GM12878 (cell line): ENCODE measurements at regions not wholly inside any gene's neighbourhood (a gene's known extent, or its start where the extent isn't known, plus 50 kb on each side); places are given as distances from the start of the nearest gene placed in this dataset.

Source experiments
- ATAC-seq: fragments of 200-7000 bp; cut with Tn5 transposase; 3 replicates; pipeline ENCODE4 v1.9.1; 2020; ENCODE audit warnings: mild to moderate bottlenecking, moderate library complexity
- BruUV-seq: library from RNA; stranded (reverse); fragments of 400-500 nt; replicated peaks from 2 replicates; lab custom pipeline; 2021; lab: Mats Ljungman, UMichigan
- CTCF ChIA-PET: fragments of 300-600 bp; sonication (Branson Sonifier 250); formaldehyde crosslinking; extraction: SDS; loops from one replicate; lab custom pipeline; 2021; ENCODE audit warnings: inconsistent platforms; lab: Yijun Ruan, JAX
- POLR2A ChIA-PET: fragments of 350-600 bp; formaldehyde crosslinking; extraction: SDS; loops from one replicate; lab custom pipeline; 2021; ENCODE audit warnings: inconsistent platforms; lab: Charles Lee
- RAD21 ChIA-PET: fragments of 300-600 bp; sonication (Branson Sonifier 250); formaldehyde crosslinking; loops from one replicate; lab custom pipeline; 2023; ENCODE audit warnings: antibody characterized with exemption; ENCODE audit not compliant: unreplicated experiment; lab: Charles Lee
- SMC1A ChIA-PET: fragments of 300-600 bp; sonication (Branson Sonifier 250); formaldehyde crosslinking; loops from one replicate; lab custom pipeline; 2023; ENCODE audit not compliant: unreplicated experiment, uncharacterized antibody; lab: Charles Lee
- DNase-seq: peaks from one replicate; pipeline ENCODE4 v3.0.0-alpha.2; 2011; ENCODE audit warnings: low read depth, low spot score
- FAIRE-seq: peaks from 3 replicates; lab custom pipeline; 2011; peaks lifted over from hg19 to GRCh38; lab: Jason Lieb, UNC
- H2AFZ ChIP-seq: 2 replicates; pipeline ENCODE4 v1.6.0; 2011; ENCODE audit warnings: low read depth, low read length, control low read depth; ENCODE audit not compliant: control insufficient read depth
- H3K27ac ChIP-seq: 2 replicates; pipeline ENCODE4 v1.5.1; 2011; ENCODE audit warnings: control low read depth; ENCODE audit not compliant: control insufficient read depth, insufficient read depth
- H3K27me3 ChIP-seq, 2 experiments: replicated peaks in 1 of 2; 2 replicates each; pipeline versions ENCODE4 v1.6.0 to v1.6.1; 2011; ENCODE audit warnings: low read length in 1 of 2; ENCODE audit not compliant: control insufficient read depth in 2 of 2, insufficient read depth in 2 of 2
- H3K36me3 ChIP-seq, 2 experiments: 2 replicates each; pipeline ENCODE4 v1.5.1; 2011; ENCODE audit warnings: low read length in 1 of 2; ENCODE audit not compliant: control insufficient read depth in 2 of 2, insufficient read depth in 2 of 2
- H3K4me1 ChIP-seq: 2 replicates; pipeline ENCODE4 v1.6.1; 2011; ENCODE audit warnings: mild to moderate bottlenecking, low read length, moderate library complexity, mixed read lengths; ENCODE audit not compliant: control insufficient read depth, insufficient read depth
- H3K4me2 ChIP-seq: 2 replicates; pipeline ENCODE4 v1.6.0; 2011; ENCODE audit warnings: control low read depth; ENCODE audit not compliant: control insufficient read depth, insufficient read depth
- H3K4me3 ChIP-seq: fragments of 200-600 bp; sonication (generic); 2 replicates; pipeline ENCODE4 v1.5.1; 2016
- H3K79me2 ChIP-seq: 2 replicates; pipeline ENCODE4 v1.6.0; 2011; ENCODE audit warnings: low read length; ENCODE audit not compliant: control insufficient read depth, insufficient read depth
- H3K9ac ChIP-seq: 2 replicates; pipeline ENCODE4 v1.8.0; 2011; ENCODE audit warnings: low read length, control low read depth, mixed read lengths; ENCODE audit not compliant: control insufficient read depth, insufficient read depth
- H3K9me3 ChIP-seq: replicated peaks from 3 replicates; pipeline ENCODE4 v1.5.1; 2011; ENCODE audit warnings: mild to moderate bottlenecking, low read length; ENCODE audit not compliant: control insufficient read depth, insufficient read depth
- H4K20me1 ChIP-seq: 2 replicates; pipeline ENCODE4 v1.6.0; 2011; ENCODE audit not compliant: control insufficient read depth, insufficient read depth
- MYC ChIP-seq: IDR thresholded peaks from 2 replicates; pipeline ENCODE4 v1.6.1; 2011; ENCODE audit warnings: mild to moderate bottlenecking, low read length, moderate library complexity, inconsistent platforms; ENCODE audit not compliant: insufficient read depth, insufficient replicate concordance, insufficient read length, severe bottlenecking
- TCF3 ChIP-seq: IDR thresholded peaks from 2 replicates; pipeline ENCODE4 v1.6.1; 2012; ENCODE audit warnings: low read depth, mild to moderate bottlenecking, low read length, borderline replicate concordance; ENCODE audit not compliant: insufficient read depth
- WGBS: methylation state at CpG from one replicate; pipeline ENCODE4 v1.1.6; 2016; ENCODE audit warnings: low lambda C conversion rate; ENCODE audit not compliant: insufficient replicate concordance, insufficient coverage; ENCODE audit errors: missing lambda C conversion rate; 5-methylcytosine and 5-hydroxymethylcytosine counted together
- in situ Hi-C: fragments of 300-500 bp; cut with MboI; formaldehyde crosslinking; loops from 9 replicates; pipeline ENCODE4 v1.14.3; 2018; ENCODE audit warnings: mixed read lengths
- intact Hi-C: fragments of 100-400 bp; cut with micrococcal nuclease; formaldehyde crosslinking; loops from one replicate; pipeline ENCODE4 v1.14.2; 2022; ENCODE audit not compliant: unreplicated experiment
- TF ChIP-seq, protein P1 (sequence below): IDR thresholded peaks from 2 replicates; pipeline ENCODE4 v1.6.1; 2011; ENCODE audit warnings: mild to moderate bottlenecking, low read depth, low read length, moderate library complexity; ENCODE audit not compliant: insufficient replicate concordance

DNA sequence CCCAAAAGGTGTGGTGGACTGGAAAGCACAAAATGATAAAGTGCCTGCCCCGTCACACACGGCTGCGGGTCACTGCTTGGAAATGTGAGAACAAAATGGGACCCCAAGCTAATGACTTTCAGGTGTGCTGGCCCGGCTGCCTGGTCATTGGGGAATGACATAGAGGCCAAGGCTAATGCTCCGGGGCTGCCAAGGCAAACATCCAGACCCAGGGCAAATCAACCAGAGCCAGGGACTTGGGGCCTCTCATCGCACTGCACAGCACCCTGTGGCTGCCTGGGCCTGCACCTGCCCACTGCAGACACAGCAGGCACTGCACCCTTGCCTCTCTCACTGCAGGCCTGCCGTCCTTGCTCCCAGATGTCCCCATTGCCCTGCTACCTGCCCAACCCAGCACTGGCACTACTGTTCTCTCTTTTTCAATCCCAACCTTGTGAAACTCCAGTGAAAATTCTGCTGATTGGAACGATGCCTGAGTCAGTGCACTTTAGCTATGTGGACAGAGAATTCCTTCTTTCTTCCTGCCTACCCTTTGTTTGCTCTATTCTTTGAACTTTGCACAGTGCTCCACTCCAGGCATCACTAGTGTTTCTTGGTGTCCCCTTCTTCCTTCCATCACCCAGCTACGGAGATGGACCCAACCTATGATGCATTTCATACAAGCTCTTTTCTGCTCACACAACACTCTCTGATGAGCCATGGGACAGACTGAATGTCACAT, 849.5 kb downstream of the MAFB start (continued):
- TF ChIP-seq MYC, result no peak

DNA sequence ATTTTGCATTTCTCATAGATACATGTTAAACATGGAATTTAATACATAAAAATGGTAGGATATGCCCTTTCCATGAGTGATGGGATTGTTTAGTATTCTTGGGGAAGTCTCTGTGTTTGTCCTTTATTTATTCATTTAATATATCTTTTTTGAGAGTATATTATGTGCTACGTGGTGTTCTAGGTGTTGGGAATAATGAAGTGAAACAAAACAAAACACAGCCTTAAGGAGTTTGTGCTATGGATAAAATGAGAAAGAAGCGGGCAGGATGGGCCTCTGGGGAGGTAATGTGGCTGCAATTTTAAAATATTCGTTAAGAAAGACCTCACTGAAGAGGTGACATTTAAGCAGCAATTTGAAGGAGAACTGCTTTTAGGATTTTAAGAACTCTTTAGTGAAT, 851.5 kb downstream of the MAFB start:
- Histone ChIP-seq H3K79me2 (no peaks in the 10 kb centered on the region), H4K20me1 (no peaks in the 10 kb centered on the region), H3K4me3 (no peak overlapping the region), H3K27me3 (no peaks in the 10 kb centered on the region), H3K4me2 (no peak overlapping the region), H3K27ac (no peak overlapping the region), H3K4me1 (no peaks in the 10 kb centered on the region), H3K9ac (no peak overlapping the region), H2AFZ (no peak overlapping the region), H3K9me3 (no peaks in the 10 kb centered on the region; the same call in 2 of the 3 replicates), H3K36me3 (no peaks in the 10 kb centered on the region)
- SMC1A ChIA-PET, result interaction anchor here (1.0 kb wide), 1 partner anchor 9 kb away, joined by 3 read pairs; no protein-coding TSS in a partner anchor
- FAIRE-seq (no peak), ATAC-seq (no peak), DNase-seq (no peak)
- no TSS peak for BruUV-seq
- POLR2A ChIA-PET, result no interaction called here
- TF ChIP-seq, protein P1, sequence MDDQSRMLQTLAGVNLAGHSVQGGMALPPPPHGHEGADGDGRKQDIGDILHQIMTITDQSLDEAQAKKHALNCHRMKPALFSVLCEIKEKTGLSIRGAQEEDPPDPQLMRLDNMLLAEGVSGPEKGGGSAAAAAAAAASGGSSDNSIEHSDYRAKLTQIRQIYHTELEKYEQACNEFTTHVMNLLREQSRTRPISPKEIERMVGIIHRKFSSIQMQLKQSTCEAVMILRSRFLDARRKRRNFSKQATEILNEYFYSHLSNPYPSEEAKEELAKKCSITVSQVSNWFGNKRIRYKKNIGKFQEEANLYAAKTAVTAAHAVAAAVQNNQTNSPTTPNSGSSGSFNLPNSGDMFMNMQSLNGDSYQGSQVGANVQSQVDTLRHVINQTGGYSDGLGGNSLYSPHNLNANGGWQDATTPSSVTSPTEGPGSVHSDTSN, result no peak
- TF ChIP-seq TCF3, result no peak
- CTCF ChIA-PET, result interaction anchor here (0.6 kb wide), 1 partner anchor 17 kb away, joined by 3 read pairs; no protein-coding TSS in a partner anchor
- RAD21 ChIA-PET, result no interaction called here
- 35% methylated on average over 3 of the region's 3 CpGs for WGBS
- in situ Hi-C loops (no loop called here), intact Hi-C loops (no loop called here)
